ENCODE measurements at regions not wholly inside any gene's neighbourhood (a gene's known extent, or its start where the extent isn't known, plus 50 kb on each side); places are given as distances from the start of the nearest gene placed in this dataset.
"Not testable (repeated sequence)": the region's sequence is repeated elsewhere in the genome, so short reads cannot be mapped to it uniquely, and the experiment has no call there.

- no peak for DNase-seq (ENCODE audit: low spot score)
These were observed 824.2 kb downstream of the PLCL1 start for GRCh38 chr2:198628596-198628995.

GRCh38 chr2:198622986-198623730, 818.8 kb downstream of the PLCL1 start:
- DNase-seq (ENCODE audit: low spot score), result no peak

- no peak for DNase-seq (ENCODE audit: low spot score)
These were observed 811.6 kb downstream of the PLCL1 start for GRCh38 chr2:198615972-198616371.

- DNase-seq (ENCODE audit: low spot score), result no peak
These were observed 806.8 kb downstream of the PLCL1 start for GRCh38 chr2:198611201-198611600.

- no peak for DNase-seq (ENCODE audit: low spot score)
These were observed 800.2 kb downstream of the PLCL1 start for GRCh38 chr2:198604599-198604998.

- not testable (repeated sequence) for DNase-seq (ENCODE audit: low spot score)
These were observed 798.6 kb downstream of the PLCL1 start for GRCh38 chr2:198602986-198603385.

- no peak for DNase-seq (ENCODE audit: low spot score)
These were observed 793.3 kb downstream of the PLCL1 start for GRCh38 chr2:198597648-198598047.

GRCh38 chr2:198596985-198597384, 792.6 kb downstream of the PLCL1 start:
- DNase-seq (ENCODE audit: low spot score), result no peak

GRCh38 chr2:198595721-198596120, 791.3 kb downstream of the PLCL1 start:
- no peak for DNase-seq (ENCODE audit: low spot score)

- no peak for DNase-seq (ENCODE audit: low spot score)
These were observed 787.2 kb downstream of the PLCL1 start for GRCh38 chr2:198591586-198591985.

- DNase-seq (ENCODE audit: low spot score), result no peak
These were observed 783.3 kb downstream of the PLCL1 start for GRCh38 chr2:198587741-198588140.

- no peak for DNase-seq (ENCODE audit: low spot score)
These were observed 782.8 kb downstream of the PLCL1 start for GRCh38 chr2:198587240-198587639.

GRCh38 chr2:198571393-198571792, 767.0 kb downstream of the PLCL1 start:
- no peak for DNase-seq (ENCODE audit: low spot score)

GRCh38 chr2:198558176-198558575, 753.8 kb downstream of the PLCL1 start:
- no peak for DNase-seq (ENCODE audit: low spot score)

GRCh38 chr2:198546122-198546521, 741.7 kb downstream of the PLCL1 start:
- DNase-seq (ENCODE audit: low spot score), result no peak

GRCh38 chr2:198545411-198545810, 741.0 kb downstream of the PLCL1 start:
- no peak for DNase-seq (ENCODE audit: low spot score)

- DNase-seq (ENCODE audit: low spot score), result no peak
These were observed 740.1 kb downstream of the PLCL1 start for GRCh38 chr2:198544461-198544860.

GRCh38 chr2:198534756-198535155, 730.4 kb downstream of the PLCL1 start:
- no peak for DNase-seq (ENCODE audit: low spot score)

GRCh38 chr2:198525211-198525969, 721.0 kb downstream of the PLCL1 start:
- no peak for DNase-seq (ENCODE audit: low spot score)

- no peak for DNase-seq (ENCODE audit: low spot score)
These were observed 719.3 kb downstream of the PLCL1 start for GRCh38 chr2:198523710-198524109.

GRCh38 chr2:198518935-198519334, 714.5 kb downstream of the PLCL1 start:
- peak; percentile 6 for DNase-seq (ENCODE audit: low spot score)

GRCh38 chr2:198517976-198518375, 713.6 kb downstream of the PLCL1 start:
- no peak for DNase-seq (ENCODE audit: low spot score)

- not testable (repeated sequence) for DNase-seq (ENCODE audit: low spot score)
These were observed 704.2 kb downstream of the PLCL1 start for GRCh38 chr2:198508610-198509009.
